Posterior vena cava (tissue), 2 donors: ENCODE measurements at regions not wholly inside any gene's neighbourhood (a gene's known extent, or its start where the extent isn't known, plus 50 kb on each side); places are given as distances from the start of the nearest gene placed in this dataset.

Experiments used
- DNase-seq: peaks from one replicate; pipeline ENCODE4 v3.0.0-alpha.2; 2020; ENCODE audit warnings: low spot score
- intact Hi-C, 2 donors: fragments of 100-400 bp; cut with DNase I; formaldehyde crosslinking; loops; one replicate each; pipeline versions ENCODE4 v1.14.1 to v1.14.2; 2022 to 2023
- donor health status: DM: yes; HTN: yes; CAD: no.
- donor health status: DM: yes; HTN: yes; CAD: no.

- DNase-seq: no peak
- intact Hi-C loops: no loop called here
Measured at GRCh38 chr4:122293374-122294365, 85.1 kb upstream of the ADAD1 start.

DNA sequence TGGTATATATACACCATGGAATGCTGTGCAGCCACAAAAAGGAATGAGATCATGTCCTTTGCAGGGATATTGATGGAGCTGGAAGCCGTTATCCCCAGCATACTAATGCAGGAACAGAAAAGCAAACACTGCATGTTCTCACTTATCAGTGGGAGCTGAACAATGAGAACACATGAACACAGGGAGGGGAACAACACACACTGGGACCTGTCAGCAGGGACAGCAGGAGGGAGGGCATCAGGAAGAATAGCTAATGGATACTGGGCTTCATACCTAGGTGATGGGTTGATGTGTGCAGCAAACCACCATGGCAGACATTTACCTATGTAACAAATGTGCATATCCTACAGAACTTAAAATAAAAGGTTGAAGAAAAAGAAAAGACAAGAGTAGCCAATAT is 81.1 kb upstream of the ADAD1 start:
- intact Hi-C loops: no loop called here
- DNase-seq: no peak

- intact Hi-C loops: no loop called here
- no peak for DNase-seq
Measured at GRCh38 chr4:122300776-122301175, 78.0 kb upstream of the ADAD1 start.

- DNase-seq: no peak
- intact Hi-C loops: no loop called here
Measured at GRCh38 chr4:122305853-122306252, 73.0 kb upstream of the ADAD1 start.

DNA sequence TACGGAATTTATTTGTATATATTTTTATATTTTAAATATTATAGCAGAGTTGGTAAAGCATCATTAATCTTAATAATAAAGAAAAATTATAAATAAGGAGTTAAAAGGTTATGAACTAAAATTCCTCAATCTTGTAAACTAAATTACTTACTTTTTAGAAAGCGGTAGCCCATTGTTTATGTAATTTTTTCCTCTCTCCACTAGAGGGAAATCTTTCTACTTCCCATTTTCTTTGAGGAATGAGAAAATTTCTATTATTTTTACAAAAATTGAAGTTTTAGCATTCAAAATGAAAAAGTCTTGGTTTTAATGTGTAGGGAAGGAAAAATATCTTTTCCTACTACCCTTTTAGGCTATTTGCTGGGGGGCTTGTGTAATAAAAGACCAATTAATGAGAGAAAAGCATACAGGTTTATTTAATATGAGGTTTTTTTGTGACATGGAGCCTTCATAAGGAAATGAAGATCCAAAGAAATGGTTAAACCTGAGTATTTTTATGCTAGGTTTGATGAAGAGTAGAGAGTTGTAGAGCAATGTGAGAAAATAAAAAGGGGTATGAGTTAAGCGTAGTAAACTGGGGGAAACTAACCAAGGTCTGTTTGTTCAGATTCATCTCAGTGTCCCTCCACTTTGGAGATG is 68.7 kb upstream of the ADAD1 start:
- no peak for DNase-seq
- intact Hi-C loops: no loop called here

DNA sequence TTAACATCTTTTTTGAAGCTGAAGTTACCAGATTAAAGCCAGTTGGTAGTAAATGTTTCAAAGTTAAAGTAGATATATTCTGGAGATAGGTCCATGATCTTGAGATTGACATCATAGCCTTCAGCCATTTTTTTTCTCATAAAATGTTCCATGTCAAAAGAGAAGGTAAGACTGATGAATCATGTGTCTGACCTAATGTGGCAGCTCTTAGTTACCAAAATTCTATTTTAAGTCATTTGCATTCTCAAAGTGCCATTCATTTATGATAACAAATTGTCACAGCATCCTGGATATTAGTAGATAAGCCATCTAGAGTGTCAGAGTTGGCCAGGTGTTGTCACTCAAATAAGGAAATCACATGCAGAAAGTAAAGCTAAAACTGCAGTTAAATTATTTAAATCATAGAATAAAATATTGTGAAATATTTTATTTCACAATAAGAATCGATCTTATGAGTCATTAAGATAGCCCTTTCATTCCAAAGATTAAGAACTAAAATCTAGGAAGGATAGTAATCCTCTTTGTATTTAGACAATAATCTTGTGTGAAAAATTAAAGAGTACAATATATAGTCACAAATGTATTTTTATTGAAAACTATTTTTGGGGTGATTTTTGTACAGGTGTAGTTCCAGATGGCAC is 65.7 kb upstream of the ADAD1 start:
- intact Hi-C loops: no loop called here
- no peak for DNase-seq

DNA sequence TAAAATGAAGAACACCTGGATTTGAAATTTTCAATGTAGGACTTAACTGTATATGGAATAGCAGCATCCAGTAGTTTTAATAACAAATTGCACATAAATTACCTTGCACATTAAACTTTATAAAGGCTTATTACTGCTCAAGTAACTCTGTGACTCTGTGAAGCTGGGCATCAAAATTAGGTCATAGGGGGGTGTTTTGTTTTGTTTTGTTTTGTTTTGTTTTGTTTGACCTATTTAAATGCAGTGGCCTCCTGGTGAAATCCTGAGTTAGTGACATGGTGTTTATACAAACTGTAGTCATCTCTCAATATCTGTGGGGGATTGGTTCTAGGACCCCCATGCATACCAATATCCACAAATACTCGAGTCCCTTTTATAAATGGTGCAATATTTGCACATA is 51.9 kb upstream of the ADAD1 start:
- DNase-seq: no peak
- intact Hi-C loops: no loop called here

DNA sequence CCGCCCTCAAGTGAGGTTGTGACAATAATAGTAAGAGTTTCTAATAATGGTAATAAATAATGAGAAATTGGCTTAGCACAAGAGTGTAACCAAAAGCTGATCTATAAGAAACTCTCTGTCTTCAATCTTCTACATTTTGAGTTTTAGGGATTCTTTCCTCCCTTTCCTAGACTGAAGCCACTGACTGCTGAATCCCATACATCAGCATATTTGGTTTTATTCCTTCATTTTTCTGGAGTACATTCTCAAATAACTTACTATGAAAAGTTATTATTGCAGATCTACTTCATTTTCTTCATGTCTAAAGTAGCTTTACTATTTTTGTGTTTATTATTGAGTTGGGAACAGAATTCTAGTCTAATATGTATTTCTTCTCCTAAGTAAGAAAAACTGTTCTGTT is 49.9 kb upstream of the ADAD1 start:
- no peak for DNase-seq
- intact Hi-C loops: no loop called here
